ENCODE measurements at regions not wholly inside any gene's neighbourhood (a gene's known extent, or its start where the extent isn't known, plus 50 kb on each side); places are given as distances from the start of the nearest gene placed in this dataset.

DNA sequence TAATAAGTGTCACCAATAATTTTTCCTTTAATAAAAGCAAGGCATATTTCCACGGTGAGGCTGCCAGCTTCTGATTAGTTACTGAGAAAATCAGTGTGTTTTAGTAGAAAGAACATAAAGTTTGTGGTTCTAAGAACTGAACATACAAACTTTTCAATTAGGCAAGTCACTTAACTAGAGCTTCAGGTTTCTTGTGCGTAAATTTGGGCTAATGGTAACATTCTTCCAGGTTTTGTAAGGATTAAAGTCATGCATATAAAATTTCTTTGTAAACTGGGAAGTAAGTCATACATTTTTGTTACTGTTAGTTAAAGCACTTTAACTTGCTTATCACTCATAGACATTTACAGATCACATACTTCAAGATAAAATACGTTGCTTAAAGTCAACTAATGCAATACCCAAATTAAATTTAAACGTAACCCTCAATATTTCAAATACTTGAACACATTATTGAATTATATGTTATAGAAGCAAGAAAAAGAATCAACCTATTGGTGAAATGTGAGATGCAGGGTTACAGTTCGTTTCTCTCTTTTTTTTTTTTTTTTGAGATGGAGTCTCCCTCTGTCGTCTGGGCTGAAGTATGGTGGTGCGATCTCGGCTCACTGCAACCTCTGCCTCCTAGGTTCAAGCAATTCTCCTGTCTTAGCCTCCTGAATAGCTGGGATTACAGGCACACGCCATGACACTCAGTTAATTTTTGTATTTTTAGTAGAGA, 327.3 kb upstream of the NOX3 start:
- peak overlapping the region; percentile 78 for H3K4me3 Mint-ChIP-seq
- peak; percentile 85 for DNase-seq

DNA sequence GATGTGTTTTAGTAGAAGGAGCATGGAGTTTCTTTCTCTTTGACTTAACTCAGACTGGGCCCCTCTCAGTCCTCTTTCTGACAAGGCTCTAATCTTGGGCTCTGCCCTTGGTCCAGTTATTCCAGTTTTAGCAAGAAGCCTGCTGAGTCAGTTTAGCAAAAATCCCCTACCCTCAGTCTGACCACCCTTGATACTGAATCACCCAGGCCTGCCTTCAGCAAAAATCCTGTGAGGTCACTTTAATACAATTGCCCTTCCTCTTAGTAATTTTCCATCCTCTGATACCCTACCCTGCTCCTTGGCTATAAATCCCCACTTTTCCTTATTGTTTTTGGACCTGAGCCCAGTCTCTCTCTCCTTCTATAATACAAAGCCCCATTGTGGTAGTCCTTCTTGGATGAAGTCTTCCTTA, 326.7 kb upstream of the NOX3 start:
- Mint-ChIP-seq H3K36me3 (ENCODE audit: low read depth) (peaks cover 6% of the 10 kb centered on the region; the same call in 1 of the 2 replicates), H3K4me1 (ENCODE audit: low read depth) (peaks cover 65% of the 10 kb centered on the region), H3K27me3 (ENCODE audit: insufficient read depth) (no peaks in the 10 kb centered on the region; the same call in 1 of the 2 replicates), H3K9me3 (no peaks in the 10 kb centered on the region), H3K27ac (peak overlapping the region; percentile 99), H3K4me3 (peak overlapping the region; percentile 78)
- TF ChIP-seq, protein P1, sequence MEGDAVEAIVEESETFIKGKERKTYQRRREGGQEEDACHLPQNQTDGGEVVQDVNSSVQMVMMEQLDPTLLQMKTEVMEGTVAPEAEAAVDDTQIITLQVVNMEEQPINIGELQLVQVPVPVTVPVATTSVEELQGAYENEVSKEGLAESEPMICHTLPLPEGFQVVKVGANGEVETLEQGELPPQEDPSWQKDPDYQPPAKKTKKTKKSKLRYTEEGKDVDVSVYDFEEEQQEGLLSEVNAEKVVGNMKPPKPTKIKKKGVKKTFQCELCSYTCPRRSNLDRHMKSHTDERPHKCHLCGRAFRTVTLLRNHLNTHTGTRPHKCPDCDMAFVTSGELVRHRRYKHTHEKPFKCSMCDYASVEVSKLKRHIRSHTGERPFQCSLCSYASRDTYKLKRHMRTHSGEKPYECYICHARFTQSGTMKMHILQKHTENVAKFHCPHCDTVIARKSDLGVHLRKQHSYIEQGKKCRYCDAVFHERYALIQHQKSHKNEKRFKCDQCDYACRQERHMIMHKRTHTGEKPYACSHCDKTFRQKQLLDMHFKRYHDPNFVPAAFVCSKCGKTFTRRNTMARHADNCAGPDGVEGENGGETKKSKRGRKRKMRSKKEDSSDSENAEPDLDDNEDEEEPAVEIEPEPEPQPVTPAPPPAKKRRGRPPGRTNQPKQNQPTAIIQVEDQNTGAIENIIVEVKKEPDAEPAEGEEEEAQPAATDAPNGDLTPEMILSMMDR (IDR thresholded peaks at IDR 0.05) = no peak
- DNase-seq = peak; percentile 94

More for the DNA sequence above, 327.3 kb upstream of the NOX3 start:
- H3K4me1 Mint-ChIP-seq (ENCODE audit: low read depth) = peaks cover 61% of the 10 kb centered on the region
- H3K27me3 Mint-ChIP-seq (ENCODE audit: insufficient read depth) = no peaks in the 10 kb centered on the region; the same call in 1 of the 2 replicates
- peak overlapping the region; percentile 99 for H3K27ac Mint-ChIP-seq
- TF ChIP-seq, protein P1 (IDR thresholded peaks at IDR 0.05) = peak; percentile 32; the same call in 1 of the 2 replicates
- H3K36me3 Mint-ChIP-seq (ENCODE audit: low read depth) = peaks cover 6% of the 10 kb centered on the region; the same call in 1 of the 2 replicates
- H3K9me3 Mint-ChIP-seq = no peaks in the 10 kb centered on the region

DNA sequence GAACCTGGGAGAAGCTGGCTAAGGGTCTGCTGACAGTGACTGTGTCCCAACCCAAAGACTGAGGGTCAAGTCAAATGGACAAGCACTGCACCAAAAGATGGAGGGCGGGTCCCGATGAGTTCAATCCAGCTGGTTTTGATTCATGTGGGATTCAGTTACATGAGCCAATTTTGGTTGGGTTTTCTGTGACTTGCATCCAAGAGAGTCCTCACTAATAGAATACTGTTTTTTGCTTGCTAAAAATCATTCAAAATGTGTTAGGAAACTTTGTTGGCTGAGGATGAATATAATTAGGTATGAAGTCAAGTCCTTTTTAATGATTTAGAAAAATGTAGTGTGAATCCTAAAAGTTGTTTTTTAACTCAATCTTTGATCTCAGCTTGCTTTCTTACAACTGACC, 323.8 kb upstream of the NOX3 start:
- Mint-ChIP-seq H3K4me1 (ENCODE audit: low read depth) (peaks cover 70% of the 10 kb centered on the region), H3K9me3 (no peaks in the 10 kb centered on the region), H3K27me3 (ENCODE audit: insufficient read depth) (no peaks in the 10 kb centered on the region; the same call in 1 of the 2 replicates), H3K36me3 (ENCODE audit: low read depth) (peaks cover 6% of the 10 kb centered on the region), H3K27ac (no peak overlapping the region; the same call in 1 of the 2 replicates), H3K4me3 (no peak overlapping the region)
- TF ChIP-seq, protein P1 (IDR thresholded peaks at IDR 0.05) = no peak
- no peak for DNase-seq

DNA sequence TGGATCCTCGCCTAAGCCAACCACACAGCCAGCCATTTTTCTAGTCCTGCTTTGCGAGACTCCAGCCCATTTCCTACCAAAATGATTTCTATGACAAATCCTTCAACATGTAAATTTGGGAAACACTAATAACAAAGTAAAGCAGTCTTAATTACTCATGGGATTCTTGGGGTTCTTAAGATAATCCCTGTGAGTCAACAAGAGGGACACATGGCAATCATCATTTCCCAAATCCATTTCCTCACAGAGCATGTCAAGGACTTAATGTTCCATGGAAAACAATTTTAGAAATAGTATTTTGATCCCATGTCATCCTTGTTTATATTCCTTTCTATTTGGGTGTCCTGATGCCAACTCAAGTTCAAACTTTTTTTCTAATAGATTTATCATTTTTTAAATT, 322.7 kb upstream of the NOX3 start:
- DNase-seq = no peak

DNA sequence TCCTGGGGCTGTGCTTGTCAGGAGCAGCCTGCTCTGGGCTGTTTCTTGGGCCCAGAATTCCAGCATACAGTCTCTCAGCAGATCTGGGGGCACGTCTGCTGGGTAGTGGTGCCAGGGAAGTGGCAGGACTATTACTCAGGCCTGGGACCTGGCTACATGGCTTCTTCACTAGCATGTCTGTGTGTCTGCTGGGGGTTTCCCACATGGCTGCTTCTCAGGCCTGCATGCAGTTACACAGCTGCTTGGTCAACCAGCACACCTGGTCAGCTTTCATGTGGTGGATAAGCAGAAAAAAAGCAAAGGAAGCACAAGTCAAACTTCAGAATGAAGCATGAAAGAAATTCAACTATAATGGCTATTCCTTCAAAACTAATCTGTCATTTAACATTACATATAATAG, 316.2 kb upstream of the NOX3 start:
- Mint-ChIP-seq H3K4me1 (ENCODE audit: low read depth) (peaks cover 4% of the 10 kb centered on the region; the same call in 1 of the 2 replicates), H3K36me3 (ENCODE audit: low read depth) (peaks cover 35% of the 10 kb centered on the region), H3K27ac (no peak overlapping the region), H3K9me3 (peaks cover 23% of the 10 kb centered on the region), H3K27me3 (ENCODE audit: insufficient read depth) (no peaks in the 10 kb centered on the region), H3K4me3 (no peak overlapping the region)
- TF ChIP-seq, protein P1 (IDR thresholded peaks at IDR 0.05) = no peak
- no peak for DNase-seq

More for the DNA sequence above, 322.7 kb upstream of the NOX3 start:
- peaks cover 61% of the 10 kb centered on the region for H3K4me1 Mint-ChIP-seq (ENCODE audit: low read depth)
- H3K36me3 Mint-ChIP-seq (ENCODE audit: low read depth) = peaks cover 17% of the 10 kb centered on the region
- TF ChIP-seq, protein P1 (IDR thresholded peaks at IDR 0.05) = no peak
- no peak overlapping the region for H3K27ac Mint-ChIP-seq
- H3K9me3 Mint-ChIP-seq = peaks cover 9% of the 10 kb centered on the region
- H3K4me3 Mint-ChIP-seq = no peak overlapping the region
- H3K27me3 Mint-ChIP-seq (ENCODE audit: insufficient read depth) = no peaks in the 10 kb centered on the region; the same call in 1 of the 2 replicates

Measured in HFFc6 (cell line).